HS-5 (cell line): ENCODE measurements at regions not wholly inside any gene's neighbourhood (a gene's known extent, or its start where the extent isn't known, plus 50 kb on each side); places are given as distances from the start of the nearest gene placed in this dataset.

Experiments used
- DNase-seq: peaks from one replicate; pipeline ENCODE4 v3.0.0-alpha.2; 2012; ENCODE audit warnings: low read depth

- DNase-seq = no peak
These were observed 369.4 kb downstream of the ZNF536 start for GRCh38 chr19:30741566-30741965.

GRCh38 chr19:30739394-30739793, 367.2 kb downstream of the ZNF536 start:
- no peak for DNase-seq

GRCh38 chr19:30738047-30738446, 365.9 kb downstream of the ZNF536 start:
- DNase-seq = no peak

- DNase-seq = no peak
These were observed 362.5 kb downstream of the ZNF536 start for GRCh38 chr19:30734669-30735068.

GRCh38 chr19:30733826-30734550, 361.8 kb downstream of the ZNF536 start:
- DNase-seq = no peak

GRCh38 chr19:30731591-30731990, 359.4 kb downstream of the ZNF536 start:
- no peak for DNase-seq

- no peak for DNase-seq
These were observed 357.3 kb downstream of the ZNF536 start for GRCh38 chr19:30729451-30729850.

- DNase-seq = no peak
These were observed 350.6 kb downstream of the ZNF536 start for GRCh38 chr19:30722761-30723160.

GRCh38 chr19:30722186-30722585, 350.0 kb downstream of the ZNF536 start:
- DNase-seq = no peak

GRCh38 chr19:30719999-30720345, 347.8 kb downstream of the ZNF536 start:
- DNase-seq = no peak

GRCh38 chr19:30719189-30719998, 347.2 kb downstream of the ZNF536 start:
- no peak for DNase-seq

GRCh38 chr19:30718707-30719106, 346.5 kb downstream of the ZNF536 start:
- no peak for DNase-seq

- no peak for DNase-seq
These were observed 345.8 kb downstream of the ZNF536 start for GRCh38 chr19:30718014-30718413.

- DNase-seq = no peak
These were observed 345.2 kb downstream of the ZNF536 start for GRCh38 chr19:30717381-30717780.

GRCh38 chr19:30712431-30713337, 340.5 kb downstream of the ZNF536 start:
- no peak for DNase-seq

GRCh38 chr19:30711826-30712225, 339.6 kb downstream of the ZNF536 start:
- DNase-seq = no peak

- DNase-seq = no peak
These were observed 339.1 kb downstream of the ZNF536 start for GRCh38 chr19:30711296-30711695.

GRCh38 chr19:30710721-30711120, 338.5 kb downstream of the ZNF536 start:
- no peak for DNase-seq

GRCh38 chr19:30708416-30709178, 336.4 kb downstream of the ZNF536 start:
- no peak for DNase-seq

- no peak for DNase-seq
These were observed 332.7 kb downstream of the ZNF536 start for GRCh38 chr19:30704771-30705330.

- DNase-seq = no peak
These were observed 331.5 kb downstream of the ZNF536 start for GRCh38 chr19:30703645-30704044.
